ENCODE measurements at regions not wholly inside any gene's neighbourhood (a gene's known extent, or its start where the extent isn't known, plus 50 kb on each side); places are given as distances from the start of the nearest gene placed in this dataset.
A peak's percentile ranks its signal among the peaks of the same experiment; 100 is the strongest.
"Not testable (repeated sequence)": the region's sequence is repeated elsewhere in the genome, so short reads cannot be mapped to it uniquely, and the experiment has no call there.

DNA sequence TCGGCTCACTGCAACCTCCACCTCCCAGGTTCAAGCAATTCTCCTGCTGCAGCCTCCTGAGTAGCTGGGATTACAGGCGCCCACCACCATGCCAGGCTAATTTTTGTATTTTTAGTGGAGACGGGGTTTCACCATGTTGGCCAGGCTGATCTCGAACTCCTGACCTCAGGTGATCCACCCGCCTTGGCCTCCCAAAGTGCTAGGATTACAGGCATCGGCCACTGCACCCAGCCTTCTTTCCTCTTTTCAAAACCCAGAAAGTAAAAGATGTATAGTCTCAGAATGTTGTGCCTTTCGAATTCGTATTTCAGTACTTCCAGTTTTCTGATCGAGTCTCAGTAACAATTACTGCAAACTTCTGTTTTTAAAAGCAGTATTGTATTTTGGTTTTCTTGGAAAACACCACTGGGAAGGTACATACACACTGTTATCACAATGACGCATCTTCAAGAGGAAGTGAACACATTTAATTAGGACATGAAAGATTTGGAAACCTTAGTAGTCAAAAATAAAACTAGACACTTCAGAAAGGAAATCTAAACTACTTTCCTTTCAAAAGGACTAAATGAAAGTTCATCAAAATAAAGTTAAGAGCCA lies 123.9 kb upstream of the TNFSF4 start:
- H3K27me3 ChIP-seq (ENCODE audit: control insufficient read depth, insufficient read depth, low read length); H3K36me3 ChIP-seq (ENCODE audit: control insufficient read depth, insufficient read depth, low read length); H3K4me1 ChIP-seq (ENCODE audit: control insufficient read depth, insufficient read depth, low read length); H3K4me3 ChIP-seq (ENCODE audit: low read length); H3K9ac ChIP-seq (ENCODE audit: low read length): not testable (repeated sequence)
- H3K27ac ChIP-seq (ENCODE audit: low read depth, low read length): peak overlapping the region; percentile 15

DNA sequence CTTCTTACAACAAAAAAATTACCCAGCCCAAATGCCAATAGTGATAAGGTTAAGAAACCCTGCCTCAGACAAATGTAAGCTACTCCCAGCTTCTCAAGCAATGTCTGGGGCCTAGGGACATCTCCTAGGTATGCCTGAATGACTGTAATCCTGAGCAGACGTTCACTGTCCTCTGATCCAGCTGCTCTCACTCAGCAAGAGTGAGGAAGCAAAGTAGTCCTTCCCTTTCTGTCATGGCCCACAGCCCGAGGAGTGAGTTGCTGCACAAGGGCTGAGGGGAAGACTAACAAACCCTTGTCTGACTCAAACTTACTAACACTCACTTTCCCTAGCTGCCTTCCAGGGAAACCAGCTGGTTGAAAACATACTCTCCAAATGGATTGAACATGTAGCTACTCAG lies 124.9 kb upstream of the TNFSF4 start:
- Histone ChIP-seq H3K9ac (ENCODE audit: low read length) (no peak overlapping the region), H3K27ac (ENCODE audit: low read depth, low read length) (peak overlapping the region; percentile 42), H3K36me3 (ENCODE audit: control insufficient read depth, insufficient read depth, low read length) (no peaks in the 10 kb centered on the region), H3K27me3 (ENCODE audit: control insufficient read depth, insufficient read depth, low read length) (no peaks in the 10 kb centered on the region), H3K4me1 (ENCODE audit: control insufficient read depth, insufficient read depth, low read length) (no peaks in the 10 kb centered on the region), H3K4me3 (ENCODE audit: low read length) (no peak overlapping the region)

DNA sequence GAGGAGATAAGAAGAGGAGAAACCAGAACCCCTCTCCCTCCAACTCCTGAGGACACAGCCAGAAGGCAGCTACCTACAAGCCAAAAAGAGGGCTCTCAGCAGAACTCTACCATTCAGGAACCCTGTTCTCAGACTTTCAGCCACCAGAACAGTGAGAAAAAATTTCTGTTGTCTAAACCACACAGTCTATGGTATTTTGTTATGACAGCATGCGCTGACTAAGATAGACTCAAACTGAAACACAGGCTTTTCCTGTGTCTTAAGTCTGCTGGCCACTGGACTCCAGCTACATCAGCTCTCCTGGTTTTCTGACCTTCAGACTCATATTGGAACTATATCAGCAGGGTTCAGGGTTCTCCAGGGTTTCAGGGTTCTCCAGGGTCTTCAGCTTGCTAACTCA lies 126.5 kb upstream of the TNFSF4 start:
- Histone ChIP-seq H3K27ac (ENCODE audit: low read depth, low read length) (no peak overlapping the region), H3K4me3 (ENCODE audit: low read length) (no peak overlapping the region), H3K4me1 (ENCODE audit: control insufficient read depth, insufficient read depth, low read length) (no peaks in the 10 kb centered on the region), H3K36me3 (ENCODE audit: control insufficient read depth, insufficient read depth, low read length) (no peaks in the 10 kb centered on the region), H3K27me3 (ENCODE audit: control insufficient read depth, insufficient read depth, low read length) (no peaks in the 10 kb centered on the region), H3K9ac (ENCODE audit: low read length) (no peak overlapping the region)

DNA sequence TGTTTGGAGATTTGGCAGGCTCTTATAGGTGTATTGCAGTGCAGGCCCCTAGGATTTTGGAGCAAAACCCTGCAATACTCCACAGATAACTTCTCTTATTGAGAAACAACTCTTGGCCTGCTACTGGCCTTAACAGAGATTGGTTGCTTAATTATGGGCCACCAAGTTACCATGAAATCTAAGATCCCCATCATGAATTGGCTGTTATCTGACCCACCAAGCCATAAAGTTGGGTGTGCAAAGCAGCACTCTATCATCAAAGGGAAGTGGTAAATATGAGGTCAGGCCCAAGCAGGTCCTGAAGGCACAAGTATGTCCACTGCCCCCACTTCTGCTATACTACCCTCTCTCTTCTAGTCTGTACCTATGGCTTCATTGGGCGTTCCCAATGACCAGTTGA lies 130.0 kb upstream of the TNFSF4 start:
- H3K4me3 ChIP-seq (ENCODE audit: low read length): no peak overlapping the region
- no peaks in the 10 kb centered on the region for H3K4me1 ChIP-seq (ENCODE audit: control insufficient read depth, insufficient read depth, low read length)
- no peaks in the 10 kb centered on the region for H3K36me3 ChIP-seq (ENCODE audit: control insufficient read depth, insufficient read depth, low read length)
- H3K27ac ChIP-seq (ENCODE audit: low read depth, low read length): no peak overlapping the region
- no peak overlapping the region for H3K9ac ChIP-seq (ENCODE audit: low read length)
- no peaks in the 10 kb centered on the region for H3K27me3 ChIP-seq (ENCODE audit: control insufficient read depth, insufficient read depth, low read length)

DNA sequence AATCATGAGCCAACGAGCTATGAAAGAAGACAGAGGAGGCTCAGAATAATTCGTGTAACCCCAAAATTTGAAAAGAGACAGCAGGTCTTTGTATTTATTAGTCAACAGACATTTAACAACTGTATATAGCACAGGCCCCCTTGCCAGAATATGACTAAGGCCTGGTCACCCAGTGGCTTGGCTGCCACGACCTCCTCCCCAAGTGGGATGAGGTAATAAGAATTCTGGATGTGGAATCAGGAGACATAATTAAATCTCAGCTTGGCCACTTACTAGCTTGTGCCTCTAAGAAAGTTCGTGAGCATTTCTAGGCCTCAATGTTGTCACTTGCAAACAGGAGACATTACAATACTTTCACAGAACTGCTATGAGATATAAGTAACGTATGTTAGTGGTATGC lies 134.2 kb upstream of the TNFSF4 start:
- Histone ChIP-seq H3K27me3 (ENCODE audit: control insufficient read depth, insufficient read depth, low read length) (no peaks in the 10 kb centered on the region), H3K27ac (ENCODE audit: low read depth, low read length) (no peak overlapping the region), H3K9ac (ENCODE audit: low read length) (no peak overlapping the region), H3K4me1 (ENCODE audit: control insufficient read depth, insufficient read depth, low read length) (no peaks in the 10 kb centered on the region), H3K4me3 (ENCODE audit: low read length) (no peak overlapping the region), H3K36me3 (ENCODE audit: control insufficient read depth, insufficient read depth, low read length) (no peaks in the 10 kb centered on the region)

DNA sequence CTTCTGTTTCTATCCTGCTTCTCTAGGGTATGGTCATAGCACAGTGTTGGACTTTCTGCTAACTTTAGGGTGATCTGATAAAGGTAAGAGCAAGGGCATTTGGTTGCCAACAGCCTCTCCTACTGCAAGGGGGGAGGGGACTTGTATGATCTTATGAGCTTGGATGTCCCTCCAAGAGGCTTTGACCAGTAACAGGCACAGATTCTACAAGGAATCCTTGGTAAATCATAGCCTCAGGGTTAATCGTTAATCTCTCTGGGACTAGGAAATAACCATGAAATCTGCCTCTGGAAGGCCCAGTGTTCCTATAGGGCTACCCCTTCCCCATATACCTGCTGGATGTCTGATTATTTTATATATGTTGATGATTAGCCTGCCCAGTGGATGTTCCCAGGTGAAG lies 134.8 kb upstream of the TNFSF4 start:
- Histone ChIP-seq H3K4me1 (ENCODE audit: control insufficient read depth, insufficient read depth, low read length) (no peaks in the 10 kb centered on the region), H3K9ac (ENCODE audit: low read length) (no peak overlapping the region), H3K4me3 (ENCODE audit: low read length) (no peak overlapping the region), H3K27ac (ENCODE audit: low read depth, low read length) (no peak overlapping the region), H3K36me3 (ENCODE audit: control insufficient read depth, insufficient read depth, low read length) (no peaks in the 10 kb centered on the region), H3K27me3 (ENCODE audit: control insufficient read depth, insufficient read depth, low read length) (no peaks in the 10 kb centered on the region)

DNA sequence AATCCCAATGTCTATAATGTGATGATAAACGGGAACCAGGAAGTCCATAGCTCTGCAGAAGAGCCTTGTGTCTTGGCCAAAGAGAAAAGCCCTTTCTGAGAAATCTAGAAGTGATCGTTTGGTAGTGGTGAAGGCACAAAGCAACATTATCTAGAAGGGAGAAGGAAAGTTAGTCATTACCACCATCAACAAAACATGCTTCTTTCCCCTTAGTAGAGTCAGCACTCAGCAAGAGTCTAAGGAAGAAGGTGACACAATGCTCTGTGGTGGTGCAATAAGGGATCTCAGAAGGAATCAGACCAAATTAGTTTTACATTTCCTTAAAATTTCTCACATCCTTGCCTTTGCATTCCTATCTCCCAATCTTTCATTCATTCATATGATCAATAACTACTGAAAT lies 134.4 kb upstream of the PRDX6 start:
- no peak overlapping the region for H3K4me3 ChIP-seq (ENCODE audit: low read length)
- no peak overlapping the region for H3K27ac ChIP-seq (ENCODE audit: low read depth, low read length)
- H3K36me3 ChIP-seq (ENCODE audit: control insufficient read depth, insufficient read depth, low read length): no peaks in the 10 kb centered on the region
- H3K4me1 ChIP-seq (ENCODE audit: control insufficient read depth, insufficient read depth, low read length): no peaks in the 10 kb centered on the region
- H3K9ac ChIP-seq (ENCODE audit: low read length): no peak overlapping the region
- no peaks in the 10 kb centered on the region for H3K27me3 ChIP-seq (ENCODE audit: control insufficient read depth, insufficient read depth, low read length)

DNA sequence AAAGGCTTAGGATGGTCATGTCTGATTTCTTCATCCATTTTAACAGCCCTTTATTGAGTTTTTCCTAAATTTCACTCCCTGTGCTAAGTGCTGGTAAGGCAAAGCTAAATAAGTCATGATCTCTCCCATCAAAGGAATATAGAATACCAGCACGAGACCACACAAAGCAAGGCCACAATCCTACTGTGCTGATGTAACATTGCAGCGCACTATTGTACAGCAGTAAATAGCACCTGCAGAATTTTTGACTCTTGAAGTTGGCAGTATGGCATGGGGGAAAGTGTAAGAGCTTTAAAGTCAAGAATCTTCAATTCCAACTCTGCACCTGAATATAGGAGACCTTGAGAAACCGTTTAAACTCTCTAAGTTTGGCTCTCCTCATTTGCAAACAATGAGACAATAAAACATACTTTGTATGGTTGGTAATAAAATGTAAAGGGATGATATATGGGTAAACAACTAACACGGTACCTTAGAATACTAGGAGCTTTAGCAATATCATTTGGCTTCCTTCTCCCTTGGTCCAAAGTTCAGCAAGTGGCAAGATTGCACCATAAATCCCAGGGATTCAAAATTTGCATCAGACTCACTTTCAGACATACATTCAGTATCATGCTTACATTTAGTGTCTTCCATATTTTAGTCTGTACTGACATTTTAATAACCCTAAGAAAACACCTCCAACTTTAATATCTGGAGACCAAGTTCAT lies 132.9 kb upstream of the PRDX6 start:
- no peaks in the 10 kb centered on the region for H3K36me3 ChIP-seq (ENCODE audit: control insufficient read depth, insufficient read depth, low read length)
- H3K27ac ChIP-seq (ENCODE audit: low read depth, low read length): no peak overlapping the region
- no peaks in the 10 kb centered on the region for H3K27me3 ChIP-seq (ENCODE audit: control insufficient read depth, insufficient read depth, low read length)
- no peak overlapping the region for H3K4me3 ChIP-seq (ENCODE audit: low read length)
- H3K9ac ChIP-seq (ENCODE audit: low read length): no peak overlapping the region
- no peaks in the 10 kb centered on the region for H3K4me1 ChIP-seq (ENCODE audit: control insufficient read depth, insufficient read depth, low read length)

DNA sequence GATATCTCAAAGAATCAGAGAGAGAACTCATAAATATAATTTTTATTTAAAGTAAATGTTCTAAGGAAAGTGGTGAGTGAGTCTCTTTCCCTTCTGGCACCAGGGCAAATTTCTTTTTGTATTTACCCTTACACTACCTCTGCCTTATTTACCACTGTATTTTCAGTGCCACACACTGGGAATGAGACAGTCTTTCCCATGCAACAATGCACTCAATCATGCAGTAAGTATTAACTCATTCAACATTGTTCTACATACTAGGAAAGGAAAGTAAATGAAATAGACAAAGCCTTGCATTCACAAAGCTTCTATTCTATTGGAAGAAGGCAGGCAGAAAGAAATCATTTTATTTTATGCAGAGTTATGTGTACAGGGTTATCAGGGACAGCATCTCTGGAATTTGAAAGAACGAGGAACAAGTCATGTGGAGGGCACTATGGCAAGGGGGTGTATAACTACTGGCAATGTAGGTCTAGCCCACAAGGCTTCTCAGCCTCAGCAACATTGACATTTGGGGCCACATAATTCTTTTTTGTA lies 129.8 kb upstream of the PRDX6 start:
- H3K36me3 ChIP-seq (ENCODE audit: control insufficient read depth, insufficient read depth, low read length): no peaks in the 10 kb centered on the region
- H3K9ac ChIP-seq (ENCODE audit: low read length): no peak overlapping the region
- no peak overlapping the region for H3K4me3 ChIP-seq (ENCODE audit: low read length)
- H3K4me1 ChIP-seq (ENCODE audit: control insufficient read depth, insufficient read depth, low read length): no peaks in the 10 kb centered on the region
- no peaks in the 10 kb centered on the region for H3K27me3 ChIP-seq (ENCODE audit: control insufficient read depth, insufficient read depth, low read length)
- no peak overlapping the region for H3K27ac ChIP-seq (ENCODE audit: low read depth, low read length)

DNA sequence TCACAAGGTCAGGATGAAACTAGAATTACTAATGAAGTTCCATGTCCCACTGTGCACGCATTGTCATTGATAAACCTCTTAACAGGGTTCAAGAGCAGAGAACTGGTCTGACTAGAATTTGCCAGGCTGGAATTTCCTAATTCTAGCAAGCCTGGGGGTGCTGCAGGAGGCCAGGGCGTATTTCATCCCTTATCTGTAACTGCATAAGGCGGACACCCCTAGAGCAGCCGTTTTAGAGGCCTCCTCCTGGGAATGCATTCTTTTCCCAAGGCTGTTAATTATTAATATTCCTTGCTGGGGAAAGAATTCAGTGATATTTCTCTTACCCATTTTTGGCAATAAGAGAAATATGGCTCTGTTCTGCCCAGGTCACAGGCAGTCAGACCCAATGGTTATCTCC lies 124.5 kb upstream of the PRDX6 start:
- H3K4me3 ChIP-seq (ENCODE audit: low read length); H3K36me3 ChIP-seq (ENCODE audit: control insufficient read depth, insufficient read depth, low read length); H3K27ac ChIP-seq (ENCODE audit: low read depth, low read length); H3K27me3 ChIP-seq (ENCODE audit: control insufficient read depth, insufficient read depth, low read length); H3K9ac ChIP-seq (ENCODE audit: low read length); H3K4me1 ChIP-seq (ENCODE audit: control insufficient read depth, insufficient read depth, low read length): not testable (repeated sequence)

DNA sequence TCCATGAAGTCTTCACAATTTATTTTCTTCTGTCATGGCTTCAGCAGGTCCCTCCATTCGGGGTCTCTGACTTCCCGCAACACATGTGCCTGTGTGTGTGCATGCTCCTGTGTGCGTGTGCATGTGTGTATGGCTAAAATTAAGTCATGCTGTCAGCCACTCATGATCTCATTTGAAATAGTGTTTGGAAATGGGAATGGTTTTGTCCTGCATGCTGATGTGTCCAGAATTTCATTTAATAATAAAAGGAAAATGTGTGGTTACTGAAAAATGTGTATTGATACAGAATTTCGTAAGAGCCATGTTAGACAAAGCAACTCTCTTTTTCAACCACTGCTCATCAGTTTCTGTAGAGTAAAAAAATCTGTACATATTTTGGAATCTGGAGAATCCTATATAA lies 123.8 kb upstream of the PRDX6 start:
- H3K4me1 ChIP-seq (ENCODE audit: control insufficient read depth, insufficient read depth, low read length): no peaks in the 10 kb centered on the region
- no peak overlapping the region for H3K9ac ChIP-seq (ENCODE audit: low read length)
- H3K27me3 ChIP-seq (ENCODE audit: control insufficient read depth, insufficient read depth, low read length): no peaks in the 10 kb centered on the region
- H3K4me3 ChIP-seq (ENCODE audit: low read length): no peak overlapping the region
- no peaks in the 10 kb centered on the region for H3K36me3 ChIP-seq (ENCODE audit: control insufficient read depth, insufficient read depth, low read length)
- no peak overlapping the region for H3K27ac ChIP-seq (ENCODE audit: low read depth, low read length)

DNA sequence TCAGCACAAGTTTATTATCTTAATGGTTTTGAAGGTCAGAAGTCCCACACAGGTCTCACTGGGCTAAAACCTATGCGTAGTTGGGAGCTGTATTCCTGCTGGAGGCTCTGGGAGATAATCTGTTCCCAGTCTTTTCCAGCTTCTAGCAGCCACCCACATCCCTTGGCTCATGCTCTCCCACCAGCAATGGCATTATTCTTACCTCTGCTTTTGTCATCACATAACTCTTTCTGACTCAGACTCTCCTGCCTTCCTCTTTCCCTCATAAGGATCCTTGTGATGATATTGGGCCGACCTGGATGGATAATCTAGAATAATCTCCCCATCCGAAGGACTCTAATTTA lies 122.2 kb upstream of the PRDX6 start:
- Histone ChIP-seq H3K9ac (ENCODE audit: low read length) (no peak overlapping the region), H3K36me3 (ENCODE audit: control insufficient read depth, insufficient read depth, low read length) (no peaks in the 10 kb centered on the region), H3K27ac (ENCODE audit: low read depth, low read length) (no peak overlapping the region), H3K4me1 (ENCODE audit: control insufficient read depth, insufficient read depth, low read length) (no peaks in the 10 kb centered on the region), H3K27me3 (ENCODE audit: control insufficient read depth, insufficient read depth, low read length) (no peaks in the 10 kb centered on the region), H3K4me3 (ENCODE audit: low read length) (no peak overlapping the region)

Data from rectal smooth muscle tissue (tissue), 1 donor.